Transverse colon (tissue), 4 donors: ENCODE measurements at regions not wholly inside any gene's neighbourhood (a gene's known extent, or its start where the extent isn't known, plus 50 kb on each side); places are given as distances from the start of the nearest gene placed in this dataset.

ENCODE experiments used
- DNase-seq: peaks from one replicate; pipeline ENCODE4 v3.0.0-alpha.2; 2019
- H3K27ac ChIP-seq, 4 donors: fragments of 200-600 bp; sonication (generic); 2 replicates each; pipeline ENCODE4 v1.5.1; 2016 to 2018; ENCODE audit warnings: inconsistent platforms in 4 of 4
- H3K27me3 ChIP-seq: fragments of 200-600 bp; sonication (generic); 2 replicates; pipeline ENCODE4 v1.5.1; 2017; ENCODE audit warnings: inconsistent platforms
- H3K36me3 ChIP-seq, 4 donors: fragments of 200-600 bp; sonication (generic); 2 replicates each; pipeline ENCODE4 v1.5.1; 2017 to 2019; ENCODE audit warnings: inconsistent platforms in 4 of 4
- H3K4me1 ChIP-seq, 4 donors: fragments of 200-600 bp; sonication (generic); 2 replicates each; pipeline ENCODE4 v1.5.1; 2017 to 2020; ENCODE audit warnings: inconsistent platforms in 4 of 4
- H3K4me3 ChIP-seq, 4 donors: fragments of 200-600 bp; sonication (generic); 1 replicate in 1 of 4; 2 replicates in 3 of 4; pipeline versions ENCODE4 v1.5.1 to v1.6.1; 2017 to 2019; ENCODE audit warnings: inconsistent platforms in 4 of 4
- H3K9me3 ChIP-seq, 2 donors: fragments of 200-600 bp; sonication (generic); 2 replicates each; pipeline ENCODE4 v1.5.1; 2017 to 2019; ENCODE audit warnings: inconsistent platforms in 2 of 2
- EP300 ChIP-seq: sonication (generic); formaldehyde crosslinking; IDR thresholded peaks from one replicate; pipeline ENCODE4 v1.6.1; 2017; ENCODE audit warnings: antibody characterized with exemption, low read depth
- POLR2A ChIP-seq: fragments of 450-650 bp; IDR thresholded peaks from one replicate; pipeline ENCODE4 v1.6.1; 2016; ENCODE audit warnings: antibody characterized with exemption, mild to moderate bottlenecking, moderate library complexity
- POLR2AphosphoS5 ChIP-seq, 3 donors: sonication (generic); formaldehyde crosslinking; IDR thresholded peaks; one replicate each; pipeline ENCODE4 v1.6.1; 2016; ENCODE audit warnings: antibody characterized with exemption in 3 of 3
- WGBS, 2 donors: methylation state at CpG; one replicate each; pipeline ENCODE4 v1.1.5; 2018; ENCODE audit warnings: low coverage in 1 of 2; 5-methylcytosine and 5-hydroxymethylcytosine counted together
- in situ Hi-C, 4 donors: fragments of 200-750 bp; cut with MboI; loops; one replicate each; pipeline versions ENCODE4 v1.15.0 to v1.15.1; 2017; ENCODE audit warnings: low sequenced_read_pairs in 3 of 4, low pct_ligation_motif_present in 1 of 4, low pct_unique_long_range_greater_than_20kb in 1 of 4
- intact Hi-C: fragments of 100-400 bp; cut with DNase I; formaldehyde crosslinking; loops from one replicate; pipeline ENCODE4 v1.15.1; 2023; ENCODE audit warnings: low total_unique reads
- TF ChIP-seq, protein P1 (sequence below), 5 experiments: fragments of 200-600 bp in 3 of 5; fragments of 450-650 bp in 2 of 5; sonication (generic) in 3 of 5; IDR thresholded peaks; 1 replicate in 2 of 5; 2 replicates in 3 of 5; pipeline ENCODE4 v1.5.1; 2016 to 2017; ENCODE audit warnings: antibody characterized with exemption in 5 of 5, inconsistent platforms in 3 of 5, mild to moderate bottlenecking in 2 of 5, moderate library complexity in 1 of 5

- DNase-seq, result no peak
- WGBS, 2 donors, result 79 to 80% methylated on average over 2 of the region's 2 CpGs
- Histone ChIP-seq H3K9me3 (no peaks in the 10 kb centered on the region), H3K36me3 (no peaks in the 10 kb centered on the region), H3K4me1 (peaks cover under 1 to 15% (median 2%) of the 10 kb centered on the region in 4 donors), H3K27ac (no peak overlapping the region), H3K27me3 (no peaks in the 10 kb centered on the region), H3K4me3 (no peak overlapping the region)
- intact Hi-C loops (loop anchor here (1.0 kb wide), 1 partner anchor 28 kb away; no protein-coding TSS in a partner anchor), in situ Hi-C loops (no loop called here)
- TF ChIP-seq POLR2AphosphoS5 (IDR thresholded peaks at IDR 0.05) (no peak), EP300 (no peak), POLR2A (no peak)
- TF ChIP-seq, protein P1, sequence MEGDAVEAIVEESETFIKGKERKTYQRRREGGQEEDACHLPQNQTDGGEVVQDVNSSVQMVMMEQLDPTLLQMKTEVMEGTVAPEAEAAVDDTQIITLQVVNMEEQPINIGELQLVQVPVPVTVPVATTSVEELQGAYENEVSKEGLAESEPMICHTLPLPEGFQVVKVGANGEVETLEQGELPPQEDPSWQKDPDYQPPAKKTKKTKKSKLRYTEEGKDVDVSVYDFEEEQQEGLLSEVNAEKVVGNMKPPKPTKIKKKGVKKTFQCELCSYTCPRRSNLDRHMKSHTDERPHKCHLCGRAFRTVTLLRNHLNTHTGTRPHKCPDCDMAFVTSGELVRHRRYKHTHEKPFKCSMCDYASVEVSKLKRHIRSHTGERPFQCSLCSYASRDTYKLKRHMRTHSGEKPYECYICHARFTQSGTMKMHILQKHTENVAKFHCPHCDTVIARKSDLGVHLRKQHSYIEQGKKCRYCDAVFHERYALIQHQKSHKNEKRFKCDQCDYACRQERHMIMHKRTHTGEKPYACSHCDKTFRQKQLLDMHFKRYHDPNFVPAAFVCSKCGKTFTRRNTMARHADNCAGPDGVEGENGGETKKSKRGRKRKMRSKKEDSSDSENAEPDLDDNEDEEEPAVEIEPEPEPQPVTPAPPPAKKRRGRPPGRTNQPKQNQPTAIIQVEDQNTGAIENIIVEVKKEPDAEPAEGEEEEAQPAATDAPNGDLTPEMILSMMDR (IDR thresholded peaks at IDR 0.05), result no peak
Measured at GRCh38 chr9:110110154-110110553, 97.8 kb downstream of the C9orf152 start.

DNA sequence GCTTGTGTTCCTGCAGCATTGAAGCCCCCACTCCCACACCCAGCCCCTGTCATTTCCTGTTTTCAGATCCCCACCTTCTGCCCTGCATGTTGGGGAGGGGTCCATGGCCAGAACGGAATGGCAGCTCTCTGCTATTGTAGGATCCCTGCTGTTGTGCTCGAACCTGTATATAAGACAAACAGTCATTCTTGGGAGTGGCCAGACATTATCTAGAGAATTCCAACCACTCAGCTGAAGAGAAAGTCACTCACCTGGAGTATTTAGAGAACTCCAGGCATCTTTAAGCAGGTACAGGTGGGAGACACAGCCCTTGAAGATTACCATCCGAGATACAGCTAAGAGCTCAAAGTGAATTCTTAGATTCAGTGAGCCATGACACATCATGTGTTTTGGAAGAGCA lies 96.1 kb downstream of the C9orf152 start:
- 63% methylated on average over 3 of the region's 3 CpGs; no CpG with 5 or more reads in 1 of the 2 donors for WGBS, 2 donors
- H3K27ac ChIP-seq, result no peak overlapping the region

DNA sequence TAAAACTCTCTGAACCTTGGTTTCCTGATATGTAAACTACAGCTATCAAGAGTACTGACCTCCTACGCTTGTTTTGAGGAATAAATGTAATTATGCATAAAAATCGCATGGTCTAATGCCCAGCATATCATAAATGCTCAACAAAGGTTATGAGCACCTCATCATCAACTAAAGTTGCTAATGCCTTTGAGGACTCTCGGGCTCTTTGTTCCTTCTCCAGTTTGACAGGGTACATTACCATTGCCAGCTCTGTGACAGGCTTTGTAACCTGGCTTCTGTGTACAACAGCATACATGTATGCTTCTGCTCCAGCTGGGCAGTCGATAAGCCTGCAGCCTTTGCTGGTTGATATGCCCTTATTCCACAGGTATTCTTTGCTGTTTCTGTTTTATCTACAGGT lies 95.2 kb downstream of the C9orf152 start:
- no peaks in the 10 kb centered on the region for H3K27me3 ChIP-seq
- intact Hi-C loops, result no loop called here
- no peak overlapping the region for H3K27ac ChIP-seq
- no peaks in the 10 kb centered on the region for H3K36me3 ChIP-seq
- no peak for DNase-seq
- in situ Hi-C loops, result no loop called here
- no peak overlapping the region for H3K4me3 ChIP-seq
- no peak for TF ChIP-seq POLR2A
- no peak for TF ChIP-seq EP300
- TF ChIP-seq, protein P1 (IDR thresholded peaks at IDR 0.05), result no peak
- no peak for TF ChIP-seq POLR2AphosphoS5 (IDR thresholded peaks at IDR 0.05)
- no peaks in the 10 kb centered on the region for H3K9me3 ChIP-seq
- peaks cover 5 to 19% (median 12%) of the 10 kb centered on the region in 4 donors for H3K4me1 ChIP-seq
- WGBS, 2 donors, result 80 to 91% methylated on average over 4 of the region's 4 CpGs

More for the DNA sequence above, 96.1 kb downstream of the C9orf152 start:
- no peak for TF ChIP-seq EP300
- TF ChIP-seq POLR2A, result no peak
- TF ChIP-seq, protein P1 (IDR thresholded peaks at IDR 0.05), result no peak
- no peak for TF ChIP-seq POLR2AphosphoS5 (IDR thresholded peaks at IDR 0.05)
- in situ Hi-C loops (no loop called here), intact Hi-C loops (no loop called here)
- Histone ChIP-seq H3K27me3 (no peaks in the 10 kb centered on the region), H3K4me1 (peaks cover 5 to 17% (median 11%) of the 10 kb centered on the region in 4 donors), H3K9me3 (no peaks in the 10 kb centered on the region), H3K36me3 (no peaks in the 10 kb centered on the region), H3K4me3 (no peak overlapping the region)
- no peak for DNase-seq

DNA sequence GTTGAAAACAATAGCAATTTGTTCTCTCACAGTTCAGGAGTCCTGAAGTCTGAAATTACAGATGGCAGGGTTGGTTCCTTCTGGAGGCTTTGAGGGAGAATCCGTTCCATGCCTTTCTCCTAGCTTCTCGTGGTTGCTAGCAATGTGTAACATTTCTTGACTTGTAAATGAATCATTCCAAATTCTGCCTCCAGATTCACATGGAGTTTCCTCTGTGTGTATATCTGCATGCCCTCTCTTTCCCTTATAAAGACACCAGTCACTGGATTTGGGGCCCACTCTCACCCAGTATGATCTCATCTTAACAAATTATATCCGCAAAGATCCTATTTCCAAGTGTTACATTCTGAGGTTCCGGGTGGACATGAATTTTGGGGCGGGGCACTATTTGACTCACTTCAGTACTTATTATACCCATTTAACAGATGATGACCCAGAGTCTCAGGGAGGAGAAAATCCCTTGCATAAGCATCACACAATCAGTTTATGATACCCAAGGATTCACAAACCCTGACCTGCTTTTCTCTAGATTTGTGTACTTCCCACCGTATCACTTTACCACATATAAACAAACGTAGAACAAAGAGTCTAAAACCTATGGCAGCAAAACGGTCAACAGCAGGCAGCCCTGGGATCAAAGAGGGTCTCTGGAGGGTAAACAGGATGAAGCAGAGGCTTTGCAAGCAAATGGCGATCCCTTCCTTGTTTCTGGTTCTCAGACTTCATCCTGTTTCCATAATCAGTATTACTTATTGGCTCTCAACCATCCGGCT lies 93.7 kb downstream of the C9orf152 start:
- no peak overlapping the region for H3K27ac ChIP-seq
- TF ChIP-seq POLR2A (no peak), POLR2AphosphoS5 (IDR thresholded peaks at IDR 0.05) (no peak), EP300 (no peak)
- TF ChIP-seq, protein P1 (IDR thresholded peaks at IDR 0.05), result no peak
- no peaks in the 10 kb centered on the region for H3K36me3 ChIP-seq
- no peaks in the 10 kb centered on the region for H3K9me3 ChIP-seq
- DNase-seq, result no peak
- no peak overlapping the region for H3K4me3 ChIP-seq
- intact Hi-C loops, result no loop called here
- in situ Hi-C loops, result no loop called here
- 61 to 78% methylated on average over 5 to 10 of the region's 10 CpGs for WGBS, 2 donors
- no peaks in the 10 kb centered on the region for H3K27me3 ChIP-seq
- H3K4me1 ChIP-seq, result peaks cover 5 to 19% (median 12%) of the 10 kb centered on the region in 4 donors
